Common myeloid progenitor, CD34-positive (primary cell): ENCODE measurements at regions not wholly inside any gene's neighbourhood (a gene's known extent, or its start where the extent isn't known, plus 50 kb on each side); places are given as distances from the start of the nearest gene placed in this dataset.

Experiments used
- CTCF ChIA-PET: fragments of 350-600 bp; sonication (Branson Sonifier 250); formaldehyde crosslinking; loops from one replicate; lab custom pipeline; 2021; ENCODE audit warnings: antibody characterized with exemption; lab: Charles Lee
- POLR2A ChIA-PET: fragments of 350-600 bp; sonication (Branson Sonifier 250); formaldehyde crosslinking; loops from one replicate; lab custom pipeline; 2021; ENCODE audit warnings: antibody characterized with exemption; lab: Charles Lee
- DNase-seq, 3 donors: peaks; one replicate each; pipeline versions ENCODE4 v3.0.0 to v3.0.0-alpha.2; 2013
- H3K27ac ChIP-seq, 2 experiments: 1 replicate in 1 of 2; 2 replicates in 1 of 2; pipeline ENCODE4 v1.7.0; 2013; ENCODE audit warnings: inconsistent platforms in 2 of 2, low read length in 2 of 2, mild to moderate bottlenecking in 2 of 2, low read depth in 1 of 2, moderate library complexity in 1 of 2; ENCODE audit not compliant: severe bottlenecking in 2 of 2, insufficient read depth in 1 of 2, poor library complexity in 1 of 2
- H3K27me3 ChIP-seq, 5 experiments: replicated peaks in 2 of 5; 1 replicate in 3 of 5; 2 replicates in 2 of 5; pipeline versions ENCODE4 v1.6.1 to v1.7.0; 2013; ENCODE audit warnings: low read length in 4 of 5, mild to moderate bottlenecking in 2 of 5, moderate library complexity in 2 of 5, inconsistent platforms in 1 of 5; ENCODE audit not compliant: insufficient read depth in 5 of 5, control insufficient read depth in 4 of 5
- H3K36me3 ChIP-seq, 4 experiments: 1 replicate in 2 of 4; 2 replicates in 2 of 4; pipeline versions ENCODE4 v1.6.1 to v1.7.0; 2013; ENCODE audit warnings: low read length in 3 of 4, control low read depth in 1 of 4, mild to moderate bottlenecking in 1 of 4; ENCODE audit not compliant: control insufficient read depth in 4 of 4, insufficient read depth in 4 of 4
- H3K4me1 ChIP-seq, 4 experiments: 1 replicate in 3 of 4; 2 replicates in 1 of 4; pipeline versions ENCODE4 v1.6.1 to v1.7.1; 2013; ENCODE audit warnings: low read length in 3 of 4, mild to moderate bottlenecking in 3 of 4, control low read depth in 1 of 4, inconsistent platforms in 1 of 4, moderate library complexity in 1 of 4; ENCODE audit not compliant: control insufficient read depth in 4 of 4, insufficient read depth in 4 of 4; ENCODE audit errors: control extremely low read depth in 1 of 4
- H3K4me3 ChIP-seq, 7 experiments: 1 replicate in 4 of 7; 2 replicates in 3 of 7; pipeline versions ENCODE4 v1.5.1 to v1.7.0; 2013; ENCODE audit warnings: mild to moderate bottlenecking in 7 of 7, low read length in 6 of 7, moderate library complexity in 6 of 7, inconsistent platforms in 2 of 7, low read depth in 2 of 7, control low read depth in 1 of 7; ENCODE audit not compliant: insufficient read depth in 4 of 7, control insufficient read depth in 1 of 7; ENCODE audit errors: extremely low read depth in 1 of 7
- H3K9me3 ChIP-seq, 5 experiments: 1 replicate in 4 of 5; 2 replicates in 1 of 5; pipeline versions ENCODE4 v1.6.1 to v1.7.1; 2013; ENCODE audit warnings: low read length in 4 of 5, mild to moderate bottlenecking in 2 of 5, inconsistent platforms in 1 of 5, low read depth in 1 of 5, moderate library complexity in 1 of 5; ENCODE audit not compliant: control insufficient read depth in 4 of 5, insufficient read depth in 2 of 5; ENCODE audit errors: control extremely low read depth in 1 of 5
- WGBS: methylation state at CpG from one replicate; pipeline ENCODE4 v1.1.5; 2013; ENCODE audit not compliant: insufficient coverage; 5-methylcytosine and 5-hydroxymethylcytosine counted together

DNA sequence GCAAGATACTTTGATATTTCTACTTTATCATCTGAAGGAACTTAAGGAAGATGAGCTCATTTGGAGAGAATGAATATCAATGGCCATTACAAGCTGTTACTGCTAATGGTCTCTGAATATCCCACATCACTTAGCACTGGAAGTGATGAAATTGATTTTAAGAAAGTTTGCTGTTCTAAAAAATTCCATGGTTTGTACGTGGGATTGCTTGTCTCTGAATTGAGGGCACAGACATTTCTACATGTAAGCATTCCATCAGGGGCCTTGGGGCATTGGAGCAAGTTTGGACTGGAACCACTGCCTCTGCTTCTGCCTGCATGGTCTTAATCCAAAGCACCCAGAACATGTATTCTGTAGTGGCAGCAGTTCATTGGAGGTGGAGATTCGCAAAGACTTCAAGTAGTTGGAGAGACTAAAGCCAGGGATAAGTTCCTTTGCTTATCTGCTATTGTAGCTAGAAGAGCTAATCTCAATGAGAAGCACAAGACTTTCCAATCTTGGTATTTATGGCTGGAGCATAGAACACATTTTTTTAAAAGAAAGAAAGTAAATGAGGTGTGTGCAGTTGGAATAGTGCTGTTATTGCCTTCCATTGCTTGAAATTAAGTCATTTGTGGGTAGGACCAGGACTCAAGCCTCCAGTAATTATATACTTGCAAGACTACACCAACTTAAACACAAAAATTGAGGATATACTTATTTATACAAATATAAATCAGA, 424.2 kb downstream of the SPATA31D1 start:
- Histone ChIP-seq H3K9me3 (no peaks in the 10 kb centered on the region), H3K27ac (no peak overlapping the region), H3K4me1 (peaks cover 0 to 5% (median 0%) of the 10 kb centered on the region in 4 experiments), H3K4me3 (no peak overlapping the region), H3K27me3 (no peaks in the 10 kb centered on the region), H3K36me3 (no peaks in the 10 kb centered on the region)
- DNase-seq, result no peak
- POLR2A ChIA-PET, result no interaction called here
- CTCF ChIA-PET, result no interaction called here
- WGBS, result 80% methylated on average over 1 of the region's 2 CpGs

DNA sequence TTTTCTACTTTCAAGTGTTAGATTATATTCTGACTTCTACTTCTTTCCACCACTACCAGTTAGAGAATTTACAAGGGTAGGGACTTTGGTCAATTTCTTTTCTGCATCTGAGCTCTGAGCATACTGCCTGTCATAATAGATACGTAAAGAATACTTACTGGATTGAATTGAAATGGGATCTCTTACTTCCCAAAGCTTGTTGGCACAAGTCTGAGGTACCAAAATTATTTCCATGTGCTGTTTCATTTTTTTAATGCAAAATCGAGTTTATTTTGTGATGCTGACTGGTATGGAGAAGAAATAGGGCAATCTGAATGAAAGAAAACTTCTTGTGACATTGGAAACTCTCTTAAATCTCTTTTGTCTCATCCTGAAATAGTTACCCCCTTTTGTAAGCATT, 428.9 kb downstream of the SPATA31D1 start:
- H3K4me1 ChIP-seq, result peaks cover 0 to 5% (median 0%) of the 10 kb centered on the region in 4 experiments
- H3K4me3 ChIP-seq, result no peak overlapping the region
- ChIA-PET POLR2A (no interaction called here), CTCF (no interaction called here)
- no peaks in the 10 kb centered on the region for H3K27me3 ChIP-seq
- H3K27ac ChIP-seq, result no peak overlapping the region
- DNase-seq, result no peak
- 100% methylated on average over 1 of the region's 2 CpGs for WGBS
- H3K9me3 ChIP-seq, result peaks cover 0 to 6% (median 0%) of the 10 kb centered on the region in 5 experiments
- no peaks in the 10 kb centered on the region for H3K36me3 ChIP-seq

DNA sequence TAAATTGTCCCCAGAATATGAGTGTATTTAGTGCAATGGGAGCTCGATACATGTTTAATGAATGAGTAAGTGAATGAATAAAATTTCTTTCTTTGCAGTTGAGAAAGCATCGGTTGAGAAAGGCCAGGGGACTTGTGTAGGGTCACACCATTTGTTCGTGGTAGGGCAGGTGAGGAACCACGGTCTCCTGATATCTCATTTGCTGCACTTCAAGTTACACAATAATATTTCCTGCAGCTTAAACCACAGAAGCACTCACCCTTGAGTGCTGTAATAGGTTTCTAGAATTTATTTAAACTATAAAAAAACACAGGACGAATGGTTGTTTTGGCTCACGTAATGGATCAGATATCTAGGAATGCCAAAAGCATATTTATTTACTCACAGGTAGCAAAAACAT, 429.8 kb downstream of the SPATA31D1 start:
- H3K4me1 ChIP-seq, result peaks cover 0 to 5% (median 0%) of the 10 kb centered on the region in 4 experiments
- H3K27ac ChIP-seq, result no peak overlapping the region
- CTCF ChIA-PET, result no interaction called here
- no peaks in the 10 kb centered on the region for H3K36me3 ChIP-seq
- WGBS, result 40% methylated on average over 2 of the region's 6 CpGs
- no peak overlapping the region for H3K4me3 ChIP-seq
- POLR2A ChIA-PET, result no interaction called here
- peaks cover 0 to 6% (median 0%) of the 10 kb centered on the region in 5 experiments for H3K9me3 ChIP-seq
- no peaks in the 10 kb centered on the region for H3K27me3 ChIP-seq
- peak; percentile 3 to 57 (median 17) for DNase-seq

DNA sequence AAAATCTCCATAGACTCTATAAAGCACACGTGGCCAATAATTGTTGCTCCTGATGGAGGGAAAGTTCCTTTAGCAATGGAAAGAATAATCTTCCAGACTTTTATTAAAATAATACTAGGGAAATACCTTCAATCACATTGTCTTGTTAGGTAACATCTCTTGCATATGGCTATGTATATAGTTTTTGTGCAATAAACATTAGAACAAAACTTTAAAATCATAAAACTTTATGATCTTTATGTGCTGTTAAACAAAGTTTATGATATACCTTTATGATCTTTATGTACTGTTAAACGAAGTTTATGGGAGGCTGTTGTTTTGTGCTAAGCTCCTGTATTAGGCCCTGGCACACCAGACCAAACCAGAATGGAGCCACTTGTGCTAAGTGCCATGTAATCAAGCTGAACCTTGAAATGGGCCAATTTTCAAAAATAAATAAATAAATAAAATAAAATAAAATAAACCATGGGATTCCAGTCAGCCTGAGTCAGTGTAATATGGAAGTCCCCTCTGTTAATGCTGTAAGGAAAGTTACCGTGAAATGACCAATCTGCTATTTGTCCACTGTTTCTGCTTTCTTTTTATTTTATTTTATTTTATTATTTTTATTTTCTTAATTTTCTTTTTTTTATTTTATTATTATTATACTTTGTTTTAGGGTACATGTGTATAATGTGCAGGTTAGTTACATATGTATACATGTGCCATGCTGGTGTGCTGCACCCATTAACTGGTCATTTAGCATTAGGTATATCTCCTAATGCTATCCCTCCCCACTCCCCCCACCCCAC, 431.3 kb downstream of the SPATA31D1 start:
- no peak for DNase-seq
- no peak overlapping the region for H3K27ac ChIP-seq
- no peaks in the 10 kb centered on the region for H3K36me3 ChIP-seq
- no peak overlapping the region for H3K4me3 ChIP-seq
- H3K9me3 ChIP-seq, result peaks cover 0 to 6% (median 0%) of the 10 kb centered on the region in 5 experiments
- CTCF ChIA-PET, result no interaction called here
- POLR2A ChIA-PET, result no interaction called here
- WGBS, result no CpG with 5 or more reads among the region's 3 CpGs
- H3K27me3 ChIP-seq, result no peaks in the 10 kb centered on the region
- peaks cover 0 to 5% (median 2%) of the 10 kb centered on the region in 4 experiments for H3K4me1 ChIP-seq

DNA sequence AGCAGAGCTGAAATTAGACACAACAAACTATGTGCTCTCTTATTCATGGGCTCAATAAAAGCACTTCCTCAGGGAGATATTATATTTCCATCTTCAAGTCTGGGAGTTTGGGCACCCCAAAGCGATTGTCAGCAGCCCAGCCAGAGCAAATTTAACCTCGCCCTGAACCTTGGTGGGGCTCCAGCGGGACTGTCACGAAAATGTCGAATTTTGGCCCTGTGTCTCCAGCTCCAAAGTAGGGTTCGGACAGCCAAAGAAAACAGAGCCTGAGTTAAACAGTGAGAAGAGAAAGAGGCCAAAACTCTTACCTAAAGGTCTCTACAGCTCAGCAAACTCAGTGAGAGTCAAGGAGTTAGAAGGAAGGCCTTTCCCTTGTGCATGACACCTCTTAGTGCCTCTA, 432.9 kb downstream of the SPATA31D1 start:
- CTCF ChIA-PET, result no interaction called here

DNA sequence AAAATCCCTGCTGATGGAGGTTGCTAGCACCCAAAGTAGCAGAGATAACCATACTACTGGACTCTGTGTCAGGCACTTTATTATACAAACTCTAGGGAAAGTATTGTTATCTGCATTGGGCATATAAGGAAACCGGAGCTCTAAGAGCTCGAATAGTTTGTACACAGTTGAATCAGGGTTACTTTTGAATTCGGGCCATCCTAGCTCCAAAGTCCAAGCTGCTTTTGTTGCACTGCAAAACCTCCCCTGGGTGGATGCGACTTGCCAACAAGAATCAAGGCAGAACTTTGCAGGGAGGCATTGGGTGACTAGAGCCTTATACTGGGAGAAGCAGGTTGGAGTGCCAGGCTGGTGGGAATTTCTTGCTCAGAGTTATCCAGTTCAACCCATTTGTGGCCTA, 435.1 kb downstream of the SPATA31D1 start:
- 100% methylated on average over 4 of the region's 4 CpGs for WGBS
- Histone ChIP-seq H3K4me3 (no peak overlapping the region), H3K27me3 (no peaks in the 10 kb centered on the region), H3K9me3 (peaks cover 0 to 6% (median 0%) of the 10 kb centered on the region in 5 experiments), H3K36me3 (no peaks in the 10 kb centered on the region), H3K27ac (no peak overlapping the region), H3K4me1 (peaks cover 0 to 3% (median 0%) of the 10 kb centered on the region in 4 experiments)
- POLR2A ChIA-PET, result no interaction called here
- no peak for DNase-seq
- CTCF ChIA-PET, result interaction anchor here (1.0 kb wide), 1 partner anchor 15 kb away, joined by 3 read pairs; no protein-coding TSS in a partner anchor

More for the DNA sequence above, 432.9 kb downstream of the SPATA31D1 start:
- Histone ChIP-seq H3K27me3 (no peaks in the 10 kb centered on the region), H3K4me3 (no peak overlapping the region), H3K27ac (no peak overlapping the region), H3K9me3 (peaks cover 0 to 6% (median 0%) of the 10 kb centered on the region in 5 experiments), H3K4me1 (peaks cover 0 to 5% (median 2%) of the 10 kb centered on the region in 4 experiments), H3K36me3 (no peaks in the 10 kb centered on the region)
- POLR2A ChIA-PET, result no interaction called here
- no peak for DNase-seq
- 90% methylated on average over 6 of the region's 6 CpGs for WGBS

DNA sequence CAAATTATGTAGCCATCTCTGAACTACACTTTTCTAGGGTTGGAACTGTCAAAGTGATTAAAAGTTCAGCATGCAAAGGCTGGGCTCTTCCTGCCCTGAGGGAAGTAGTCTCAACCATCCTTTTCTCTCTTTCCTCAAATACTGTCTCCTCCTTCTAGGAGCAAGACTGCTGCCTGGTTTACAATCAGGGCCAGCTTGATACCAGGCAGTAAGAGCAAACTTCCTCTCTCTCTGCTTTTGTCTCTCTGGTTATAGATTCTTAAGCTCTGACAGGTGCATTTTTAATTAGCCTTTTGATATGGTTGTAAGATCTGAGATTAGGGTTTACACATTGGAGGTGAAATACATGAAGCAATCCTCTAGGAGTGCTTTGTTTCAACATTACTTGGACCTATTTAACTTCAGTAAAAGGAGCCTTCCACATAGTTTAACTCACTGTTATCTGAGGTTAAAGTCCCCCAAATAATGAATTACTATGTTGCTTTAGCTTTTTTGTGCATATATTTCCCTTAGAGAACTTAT, 436.1 kb downstream of the SPATA31D1 start:
- Histone ChIP-seq H3K4me3 (no peak overlapping the region), H3K36me3 (no peaks in the 10 kb centered on the region), H3K27ac (no peak overlapping the region), H3K4me1 (peaks cover 0 to 3% (median 0%) of the 10 kb centered on the region in 4 experiments), H3K9me3 (peaks cover 0 to 6% (median 0%) of the 10 kb centered on the region in 5 experiments), H3K27me3 (no peaks in the 10 kb centered on the region)
- CTCF ChIA-PET, result no interaction called here
- DNase-seq, result no peak
- POLR2A ChIA-PET, result no interaction called here
